ENCODE measurements at regions not wholly inside any gene's neighbourhood (a gene's known extent, or its start where the extent isn't known, plus 50 kb on each side); places are given as distances from the start of the nearest gene placed in this dataset.
A peak's percentile ranks its signal among the peaks of the same experiment; 100 is the strongest.
"Not testable (repeated sequence)": the region's sequence is repeated elsewhere in the genome, so short reads cannot be mapped to it uniquely, and the experiment has no call there.

GRCh38 chr2:168328421-168328820 is 81.0 kb upstream of the STK39 start:
- Histone ChIP-seq H3K4me1 (peaks cover 0 to 3% (median 0%) of the 10 kb centered on the region in 4 donors), H3K36me3 (no peaks in the 10 kb centered on the region), H3K4me3 (no peak overlapping the region), H3K9me3 (peaks cover 0 to 27% (median 3%) of the 10 kb centered on the region in 4 donors), H3K27ac (no peak overlapping the region), H3K27me3 (no peaks in the 10 kb centered on the region)
- DNase-seq (ENCODE audit: low spot score in 2 of 2), result no peak
- TF ChIP-seq, protein P1, sequence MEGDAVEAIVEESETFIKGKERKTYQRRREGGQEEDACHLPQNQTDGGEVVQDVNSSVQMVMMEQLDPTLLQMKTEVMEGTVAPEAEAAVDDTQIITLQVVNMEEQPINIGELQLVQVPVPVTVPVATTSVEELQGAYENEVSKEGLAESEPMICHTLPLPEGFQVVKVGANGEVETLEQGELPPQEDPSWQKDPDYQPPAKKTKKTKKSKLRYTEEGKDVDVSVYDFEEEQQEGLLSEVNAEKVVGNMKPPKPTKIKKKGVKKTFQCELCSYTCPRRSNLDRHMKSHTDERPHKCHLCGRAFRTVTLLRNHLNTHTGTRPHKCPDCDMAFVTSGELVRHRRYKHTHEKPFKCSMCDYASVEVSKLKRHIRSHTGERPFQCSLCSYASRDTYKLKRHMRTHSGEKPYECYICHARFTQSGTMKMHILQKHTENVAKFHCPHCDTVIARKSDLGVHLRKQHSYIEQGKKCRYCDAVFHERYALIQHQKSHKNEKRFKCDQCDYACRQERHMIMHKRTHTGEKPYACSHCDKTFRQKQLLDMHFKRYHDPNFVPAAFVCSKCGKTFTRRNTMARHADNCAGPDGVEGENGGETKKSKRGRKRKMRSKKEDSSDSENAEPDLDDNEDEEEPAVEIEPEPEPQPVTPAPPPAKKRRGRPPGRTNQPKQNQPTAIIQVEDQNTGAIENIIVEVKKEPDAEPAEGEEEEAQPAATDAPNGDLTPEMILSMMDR (IDR thresholded peaks at IDR 0.05), result no peak
- WGBS, 2 donors, result 75 to 100% methylated on average over 1 to 2 of the region's 2 CpGs

- TF ChIP-seq, protein P1 (IDR thresholded peaks at IDR 0.05), result no peak
- TF ChIP-seq POLR2A (IDR thresholded peaks at IDR 0.05), result no peak
- no peak for TF ChIP-seq EP300 (IDR thresholded peaks at IDR 0.05)
- Histone ChIP-seq H3K27me3 (no peaks in the 10 kb centered on the region), H3K27ac (no peak overlapping the region), H3K4me3 (no peak overlapping the region), H3K9me3 (peaks cover 0 to 27% (median 3%) of the 10 kb centered on the region in 4 donors), H3K4me1 (no peaks in the 10 kb centered on the region), H3K36me3 (no peaks in the 10 kb centered on the region)
- DNase-seq (ENCODE audit: low spot score in 2 of 2), result no peak
Observed at GRCh38 chr2:168330624-168331423, 83.4 kb upstream of the STK39 start.

DNA sequence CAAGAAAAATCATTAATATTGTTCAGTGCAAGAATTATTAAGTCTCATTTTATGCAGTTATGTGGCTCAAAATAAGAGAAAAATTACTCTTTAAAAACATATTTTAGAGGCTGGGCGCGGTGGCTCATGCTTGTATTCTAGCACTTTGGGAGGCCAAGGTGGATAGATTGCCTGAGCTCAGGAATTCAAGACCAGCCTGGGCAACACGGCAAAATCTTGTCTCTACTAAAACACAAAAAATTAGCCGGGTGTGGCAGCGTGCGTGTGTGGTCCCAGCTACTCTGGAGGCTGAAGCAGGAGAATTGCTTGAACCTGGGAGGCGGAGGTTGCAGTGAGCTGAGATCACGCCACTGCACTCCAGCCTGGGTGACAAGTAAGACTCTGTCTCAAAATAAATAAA is 87.9 kb upstream of the STK39 start:
- H3K4me3 ChIP-seq, H3K4me1 ChIP-seq: not testable (repeated sequence)
- 85 to 94% methylated on average over 8 of the region's 8 CpGs for WGBS, 2 donors

DNA sequence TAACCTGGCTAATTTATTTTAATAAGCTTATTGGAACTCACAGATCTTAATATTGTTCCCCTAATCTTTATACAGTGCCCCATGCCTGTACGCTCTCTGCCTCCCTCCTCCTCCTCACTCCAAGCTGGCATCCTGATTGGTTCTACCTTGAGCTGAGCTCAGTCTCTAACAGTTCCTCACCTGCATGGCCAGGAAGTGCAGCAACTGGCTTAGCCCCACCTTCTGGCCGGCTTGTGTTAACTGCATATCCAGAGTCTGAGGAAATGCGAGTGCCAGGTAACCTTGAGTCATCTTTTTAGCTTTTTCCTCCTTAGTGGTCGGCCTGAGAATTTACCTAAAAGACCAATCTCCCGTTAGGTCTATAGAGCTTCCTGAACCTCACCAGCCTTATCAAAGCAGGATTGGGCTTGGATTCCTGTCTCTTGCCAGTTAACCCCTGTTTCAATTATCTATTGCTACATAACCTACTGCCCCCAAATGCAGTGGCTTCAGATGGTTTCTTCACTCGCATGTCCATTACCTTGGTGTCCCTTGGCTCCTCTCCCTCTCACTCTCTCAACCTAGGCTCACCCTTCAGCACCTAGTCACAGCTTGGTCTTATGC is 89.5 kb upstream of the STK39 start:
- 84 to 85% methylated on average over 6 of the region's 6 CpGs for WGBS, 2 donors

More for the DNA sequence above, 87.9 kb upstream of the STK39 start:
- not testable (repeated sequence) for H3K27me3 ChIP-seq; DNase-seq (ENCODE audit: low spot score in 2 of 2); H3K36me3 ChIP-seq; H3K27ac ChIP-seq
- peaks cover 0 to 11% (median 0%) of the 10 kb centered on the region in 4 donors for H3K9me3 ChIP-seq

DNA sequence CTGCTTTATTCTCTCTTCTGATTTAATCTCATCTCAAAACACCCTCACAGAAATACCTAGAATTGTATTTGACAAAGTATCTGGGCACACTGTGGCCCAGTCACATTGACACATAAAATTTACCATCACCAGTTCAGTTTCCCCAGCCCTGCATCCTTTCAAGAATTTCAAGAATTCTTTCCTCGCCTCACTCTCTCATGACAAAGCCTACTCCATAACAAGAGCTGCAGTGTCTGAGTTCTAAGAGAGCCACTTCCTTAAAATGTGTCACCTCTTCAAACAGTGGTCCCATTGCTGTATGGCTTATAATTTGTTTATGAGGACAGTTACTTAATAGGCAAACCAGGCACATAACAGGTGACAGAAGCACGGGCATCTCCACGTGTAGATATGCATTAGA is 90.9 kb upstream of the STK39 start:
- TF ChIP-seq, protein P1 (IDR thresholded peaks at IDR 0.05), result no peak
- no peak for TF ChIP-seq EP300 (IDR thresholded peaks at IDR 0.05)
- Histone ChIP-seq H3K4me3 (no peak overlapping the region), H3K36me3 (no peaks in the 10 kb centered on the region), H3K4me1 (no peaks in the 10 kb centered on the region), H3K27ac (no peak overlapping the region), H3K9me3 (no peaks in the 10 kb centered on the region), H3K27me3 (no peaks in the 10 kb centered on the region)
- WGBS, 2 donors, result 20 to 50% methylated on average over 3 of the region's 3 CpGs
- no peak for DNase-seq (ENCODE audit: low spot score in 2 of 2)

More for the DNA sequence above, 89.5 kb upstream of the STK39 start:
- Histone ChIP-seq H3K4me1 (no peaks in the 10 kb centered on the region), H3K4me3 (no peak overlapping the region), H3K9me3 (no peaks in the 10 kb centered on the region), H3K36me3 (no peaks in the 10 kb centered on the region), H3K27me3 (no peaks in the 10 kb centered on the region), H3K27ac (no peak overlapping the region)
- no peak for DNase-seq (ENCODE audit: low spot score in 2 of 2)
- no peak for TF ChIP-seq EP300 (IDR thresholded peaks at IDR 0.05)
- TF ChIP-seq, protein P1 (IDR thresholded peaks at IDR 0.05), result peak in 1 of 5 experiments; percentile 15
